GM12878 (cell line): ENCODE measurements at regions not wholly inside any gene's neighbourhood (a gene's known extent, or its start where the extent isn't known, plus 50 kb on each side); places are given as distances from the start of the nearest gene placed in this dataset.

Experiments
- ATAC-seq: fragments of 200-7000 bp; cut with Tn5 transposase; 3 replicates; pipeline ENCODE4 v1.9.1; 2020; ENCODE audit warnings: mild to moderate bottlenecking, moderate library complexity
- BruUV-seq: library from RNA; stranded (reverse); fragments of 400-500 nt; replicated peaks from 2 replicates; lab custom pipeline; 2021; lab: Mats Ljungman, UMichigan
- CTCF ChIA-PET: fragments of 300-600 bp; sonication (Branson Sonifier 250); formaldehyde crosslinking; extraction: SDS; loops from one replicate; lab custom pipeline; 2021; ENCODE audit warnings: inconsistent platforms; lab: Yijun Ruan, JAX
- POLR2A ChIA-PET: fragments of 350-600 bp; formaldehyde crosslinking; extraction: SDS; loops from one replicate; lab custom pipeline; 2021; ENCODE audit warnings: inconsistent platforms; lab: Charles Lee
- RAD21 ChIA-PET: fragments of 300-600 bp; sonication (Branson Sonifier 250); formaldehyde crosslinking; loops from one replicate; lab custom pipeline; 2023; ENCODE audit warnings: antibody characterized with exemption; ENCODE audit not compliant: unreplicated experiment; lab: Charles Lee
- SMC1A ChIA-PET: fragments of 300-600 bp; sonication (Branson Sonifier 250); formaldehyde crosslinking; loops from one replicate; lab custom pipeline; 2023; ENCODE audit not compliant: unreplicated experiment, uncharacterized antibody; lab: Charles Lee
- DNase-seq: peaks from one replicate; pipeline ENCODE4 v3.0.0-alpha.2; 2011; ENCODE audit warnings: low read depth, low spot score
- FAIRE-seq: peaks from 3 replicates; lab custom pipeline; 2011; peaks lifted over from hg19 to GRCh38; lab: Jason Lieb, UNC
- H2AFZ ChIP-seq: 2 replicates; pipeline ENCODE4 v1.6.0; 2011; ENCODE audit warnings: low read depth, low read length, control low read depth; ENCODE audit not compliant: control insufficient read depth
- H3K27ac ChIP-seq: 2 replicates; pipeline ENCODE4 v1.5.1; 2011; ENCODE audit warnings: control low read depth; ENCODE audit not compliant: control insufficient read depth, insufficient read depth
- H3K27me3 ChIP-seq, 2 experiments: replicated peaks in 1 of 2; 2 replicates each; pipeline versions ENCODE4 v1.6.0 to v1.6.1; 2011; ENCODE audit warnings: low read length in 1 of 2; ENCODE audit not compliant: control insufficient read depth in 2 of 2, insufficient read depth in 2 of 2
- H3K36me3 ChIP-seq, 2 experiments: 2 replicates each; pipeline ENCODE4 v1.5.1; 2011; ENCODE audit warnings: low read length in 1 of 2; ENCODE audit not compliant: control insufficient read depth in 2 of 2, insufficient read depth in 2 of 2
- H3K4me1 ChIP-seq: 2 replicates; pipeline ENCODE4 v1.6.1; 2011; ENCODE audit warnings: mild to moderate bottlenecking, low read length, moderate library complexity, mixed read lengths; ENCODE audit not compliant: control insufficient read depth, insufficient read depth
- H3K4me2 ChIP-seq: 2 replicates; pipeline ENCODE4 v1.6.0; 2011; ENCODE audit warnings: control low read depth; ENCODE audit not compliant: control insufficient read depth, insufficient read depth
- H3K4me3 ChIP-seq: fragments of 200-600 bp; sonication (generic); 2 replicates; pipeline ENCODE4 v1.5.1; 2016
- H3K79me2 ChIP-seq: 2 replicates; pipeline ENCODE4 v1.6.0; 2011; ENCODE audit warnings: low read length; ENCODE audit not compliant: control insufficient read depth, insufficient read depth
- H3K9ac ChIP-seq: 2 replicates; pipeline ENCODE4 v1.8.0; 2011; ENCODE audit warnings: low read length, control low read depth, mixed read lengths; ENCODE audit not compliant: control insufficient read depth, insufficient read depth
- H3K9me3 ChIP-seq: replicated peaks from 3 replicates; pipeline ENCODE4 v1.5.1; 2011; ENCODE audit warnings: mild to moderate bottlenecking, low read length; ENCODE audit not compliant: control insufficient read depth, insufficient read depth
- H4K20me1 ChIP-seq: 2 replicates; pipeline ENCODE4 v1.6.0; 2011; ENCODE audit not compliant: control insufficient read depth, insufficient read depth
- CHD4 ChIP-seq: fragments of 200-600 bp; sonication (generic); IDR thresholded peaks from 2 replicates; pipeline ENCODE4 v1.6.1; 2016; ENCODE audit warnings: mild to moderate bottlenecking
- E2F8 ChIP-seq: fragments of 450-650 bp; IDR thresholded peaks from 2 replicates; pipeline ENCODE4 v1.6.1; 2018; ENCODE audit warnings: mild to moderate bottlenecking, low read depth, moderate library complexity; ENCODE audit not compliant: partially characterized antibody
- IRF5 ChIP-seq: fragments of 450-650 bp; IDR thresholded peaks from 2 replicates; pipeline ENCODE4 v1.6.1; 2017; ENCODE audit warnings: borderline replicate concordance
- MXI1 ChIP-seq: fragments of 150-350 bp; IDR thresholded peaks from 2 replicates; pipeline ENCODE4 v1.6.1; 2011; ENCODE audit warnings: low read depth, mild to moderate bottlenecking, inconsistent platforms, low read length, improper control_type of control experiment
- NR2C1 ChIP-seq: fragments of 450-650 bp; IDR thresholded peaks from 2 replicates; pipeline ENCODE4 v1.6.1; 2017; ENCODE audit warnings: antibody characterized with exemption, mild to moderate bottlenecking, moderate library complexity
- SIX5 ChIP-seq: IDR thresholded peaks from 2 replicates; pipeline ENCODE4 v1.6.1; 2011; ENCODE audit warnings: mild to moderate bottlenecking, low read depth, low read length, moderate library complexity; ENCODE audit not compliant: severe bottlenecking
- TCF12 ChIP-seq: IDR thresholded peaks from 2 replicates; pipeline ENCODE4 v1.6.1; 2011; ENCODE audit warnings: low read depth, mild to moderate bottlenecking, low read length
- WGBS: methylation state at CpG from one replicate; pipeline ENCODE4 v1.1.6; 2016; ENCODE audit warnings: low lambda C conversion rate; ENCODE audit not compliant: insufficient replicate concordance, insufficient coverage; ENCODE audit errors: missing lambda C conversion rate; 5-methylcytosine and 5-hydroxymethylcytosine counted together
- in situ Hi-C: fragments of 300-500 bp; cut with MboI; formaldehyde crosslinking; loops from 9 replicates; pipeline ENCODE4 v1.14.3; 2018; ENCODE audit warnings: mixed read lengths
- intact Hi-C: fragments of 100-400 bp; cut with micrococcal nuclease; formaldehyde crosslinking; loops from one replicate; pipeline ENCODE4 v1.14.2; 2022; ENCODE audit not compliant: unreplicated experiment
- TF ChIP-seq, protein P1 (sequence below): IDR thresholded peaks from 2 replicates; pipeline ENCODE4 v1.6.1; 2011; ENCODE audit warnings: low read depth, mild to moderate bottlenecking, low read length, moderate library complexity, borderline replicate concordance; ENCODE audit errors: extremely low read depth
- TF ChIP-seq, protein P2 (sequence below): IDR thresholded peaks from 2 replicates; pipeline ENCODE4 v1.6.1; 2012; ENCODE audit warnings: low read depth, low read length, improper control_type of control experiment

DNA sequence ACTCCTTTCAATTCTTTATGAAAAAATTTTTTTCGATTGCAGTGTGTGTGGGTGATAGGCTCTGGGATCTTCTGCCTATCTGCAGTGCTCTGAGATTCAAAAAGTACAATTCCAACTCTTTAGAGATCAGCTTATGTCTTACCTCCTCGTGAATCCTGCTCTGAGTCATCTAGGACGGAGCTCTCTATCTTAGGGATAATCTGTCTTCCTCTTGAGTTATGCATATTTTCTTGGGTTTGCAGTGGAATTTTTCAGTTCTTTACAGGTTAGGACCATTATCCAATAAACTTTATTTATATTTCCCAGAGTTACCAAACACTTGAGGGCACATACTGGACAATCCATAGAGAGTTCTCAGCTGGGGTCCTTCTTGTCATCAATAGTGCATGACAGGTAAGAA is 428.6 kb downstream of the ACTR3B start:
- 1% methylated on average over 3 of the region's 3 CpGs for WGBS
- ChIA-PET SMC1A (no interaction called here), POLR2A (no interaction called here), CTCF (no interaction called here), RAD21 (no interaction called here)
- Histone ChIP-seq H3K4me2 (no peak overlapping the region), H3K27me3 (no peaks in the 10 kb centered on the region), H4K20me1 (no peaks in the 10 kb centered on the region), H3K4me1 (no peaks in the 10 kb centered on the region), H3K79me2 (no peaks in the 10 kb centered on the region), H3K27ac (no peak overlapping the region), H3K4me3 (no peak overlapping the region), H2AFZ (no peak overlapping the region), H3K9ac (no peak overlapping the region), H3K36me3 (no peaks in the 10 kb centered on the region), H3K9me3 (no peaks in the 10 kb centered on the region)
- DNase-seq = no peak
- FAIRE-seq = no peak
- no peak for ATAC-seq
- no peak for TF ChIP-seq NR2C1
- no peak for TF ChIP-seq SIX5
- TF ChIP-seq, protein P1, sequence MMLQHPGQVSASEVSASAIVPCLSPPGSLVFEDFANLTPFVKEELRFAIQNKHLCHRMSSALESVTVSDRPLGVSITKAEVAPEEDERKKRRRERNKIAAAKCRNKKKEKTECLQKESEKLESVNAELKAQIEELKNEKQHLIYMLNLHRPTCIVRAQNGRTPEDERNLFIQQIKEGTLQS = no peak
- TF ChIP-seq IRF5 = no peak
- TF ChIP-seq TCF12 = no peak
- TF ChIP-seq, protein P2, sequence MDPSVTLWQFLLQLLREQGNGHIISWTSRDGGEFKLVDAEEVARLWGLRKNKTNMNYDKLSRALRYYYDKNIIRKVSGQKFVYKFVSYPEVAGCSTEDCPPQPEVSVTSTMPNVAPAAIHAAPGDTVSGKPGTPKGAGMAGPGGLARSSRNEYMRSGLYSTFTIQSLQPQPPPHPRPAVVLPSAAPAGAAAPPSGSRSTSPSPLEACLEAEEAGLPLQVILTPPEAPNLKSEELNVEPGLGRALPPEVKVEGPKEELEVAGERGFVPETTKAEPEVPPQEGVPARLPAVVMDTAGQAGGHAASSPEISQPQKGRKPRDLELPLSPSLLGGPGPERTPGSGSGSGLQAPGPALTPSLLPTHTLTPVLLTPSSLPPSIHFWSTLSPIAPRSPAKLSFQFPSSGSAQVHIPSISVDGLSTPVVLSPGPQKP = no peak
- no peak for TF ChIP-seq CHD4
- no peak for TF ChIP-seq E2F8
- TF ChIP-seq MXI1 = no peak
- intact Hi-C loops (no loop called here), in situ Hi-C loops (no loop called here)
- BruUV-seq = no TSS peak
